NCI-H146 treated with DMSO at 0.1 percent for 48 hours (cell line): ENCODE measurements at regions not wholly inside any gene's neighbourhood (a gene's known extent, or its start where the extent isn't known, plus 50 kb on each side); places are given as distances from the start of the nearest gene placed in this dataset.
"Not testable (repeated sequence)": the region's sequence is repeated elsewhere in the genome, so short reads cannot be mapped to it uniquely, and the experiment has no call there.

Source experiments
- DNase-seq: peaks from one replicate; lab custom pipeline; 2025; ENCODE audit not compliant: unreplicated experiment; lab: John Stamatoyannopoulos, UW

GRCh38 chr18:21928925-21929324 lies 188.3 kb downstream of the MIB1 start:
- DNase-seq = no peak

- DNase-seq = no peak
Observed at GRCh38 chr18:21930177-21930576, 189.6 kb downstream of the MIB1 start.

- DNase-seq = peak; percentile 71
Observed at GRCh38 chr18:21933931-21934765, 193.6 kb downstream of the MIB1 start.

GRCh38 chr18:21934766-21935015 lies 194.1 kb downstream of the MIB1 start:
- no peak for DNase-seq

- no peak for DNase-seq
Observed at GRCh38 chr18:21943456-21943855, 202.9 kb downstream of the MIB1 start.

GRCh38 chr18:21949326-21950015 lies 208.9 kb downstream of the MIB1 start:
- no peak for DNase-seq

GRCh38 chr18:21955757-21956652 lies 213.4 kb upstream of the GATA6 start:
- DNase-seq = peak; percentile 74

GRCh38 chr18:21958263-21958662 lies 211.1 kb upstream of the GATA6 start:
- DNase-seq = no peak

GRCh38 chr18:21958707-21959450 lies 210.5 kb upstream of the GATA6 start:
- DNase-seq = no peak

- no peak for DNase-seq
Observed at GRCh38 chr18:21960189-21960588, 209.2 kb upstream of the GATA6 start.

GRCh38 chr18:21963336-21963735 lies 206.1 kb upstream of the GATA6 start:
- DNase-seq = no peak

- DNase-seq = no peak
Observed at GRCh38 chr18:21968338-21968737, 201.1 kb upstream of the GATA6 start.

GRCh38 chr18:21972281-21972680 lies 197.1 kb upstream of the GATA6 start:
- no peak for DNase-seq

- DNase-seq = not testable (repeated sequence)
Observed at GRCh38 chr18:21975954-21976353, 193.4 kb upstream of the GATA6 start.

- no peak for DNase-seq
Observed at GRCh38 chr18:21978546-21979170, 190.7 kb upstream of the GATA6 start.

- DNase-seq = no peak
Observed at GRCh38 chr18:21979171-21979560, 190.2 kb upstream of the GATA6 start.

GRCh38 chr18:21979759-21980158 lies 189.6 kb upstream of the GATA6 start:
- no peak for DNase-seq

- DNase-seq = no peak
Observed at GRCh38 chr18:21980744-21981143, 188.6 kb upstream of the GATA6 start.

- not testable (repeated sequence) for DNase-seq
Observed at GRCh38 chr18:21981489-21981888, 187.9 kb upstream of the GATA6 start.

GRCh38 chr18:21991081-21991534 lies 178.3 kb upstream of the GATA6 start:
- DNase-seq = peak; percentile 19
